EH (cell line): ENCODE measurements at regions not wholly inside any gene's neighbourhood (a gene's known extent, or its start where the extent isn't known, plus 50 kb on each side); places are given as distances from the start of the nearest gene placed in this dataset.
"Not testable (repeated sequence)": the region's sequence is repeated elsewhere in the genome, so short reads cannot be mapped to it uniquely, and the experiment has no call there.

Experiments used
- DNase-seq: peaks from one replicate; pipeline ENCODE4 v3.0.0-alpha.2; 2015; ENCODE audit warnings: low read depth

GRCh38 chr2:175872721-175873120 is 129.3 kb downstream of the LNPK start:
- peak; percentile 66 for DNase-seq

GRCh38 chr2:175872005-175872348 is 130.1 kb downstream of the LNPK start:
- no peak for DNase-seq

DNA sequence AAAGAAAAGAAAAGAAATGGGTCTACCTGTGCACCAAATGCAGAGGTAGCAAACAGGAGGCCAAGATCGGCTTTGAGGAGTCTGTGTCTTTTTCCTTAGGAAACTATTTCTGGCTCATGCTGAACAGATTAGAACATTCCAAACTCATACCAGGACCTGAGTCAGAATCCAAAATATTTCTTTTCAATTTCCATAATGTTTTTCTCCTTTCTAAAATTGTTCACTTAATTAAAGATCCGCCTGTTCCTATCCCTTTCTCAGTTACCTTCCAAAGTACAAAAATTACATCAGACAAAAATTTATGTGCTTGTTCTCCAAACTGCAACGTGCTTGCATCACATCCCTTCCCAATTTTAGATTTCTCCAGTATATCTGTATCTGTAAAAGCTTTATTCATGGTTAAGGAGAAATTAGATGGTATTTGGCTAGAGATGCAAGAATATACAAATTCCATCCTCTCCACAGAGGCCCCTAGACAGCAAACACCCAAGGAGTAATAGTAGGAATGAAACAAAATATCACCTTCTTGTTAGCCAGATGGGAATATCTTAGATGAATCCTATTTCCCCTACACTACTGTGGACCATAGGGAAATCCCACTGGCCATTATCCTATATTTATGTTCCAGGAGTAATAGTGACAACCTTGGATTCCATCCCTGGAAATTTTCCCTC is 130.6 kb downstream of the LNPK start:
- peak; percentile 51 for DNase-seq

DNA sequence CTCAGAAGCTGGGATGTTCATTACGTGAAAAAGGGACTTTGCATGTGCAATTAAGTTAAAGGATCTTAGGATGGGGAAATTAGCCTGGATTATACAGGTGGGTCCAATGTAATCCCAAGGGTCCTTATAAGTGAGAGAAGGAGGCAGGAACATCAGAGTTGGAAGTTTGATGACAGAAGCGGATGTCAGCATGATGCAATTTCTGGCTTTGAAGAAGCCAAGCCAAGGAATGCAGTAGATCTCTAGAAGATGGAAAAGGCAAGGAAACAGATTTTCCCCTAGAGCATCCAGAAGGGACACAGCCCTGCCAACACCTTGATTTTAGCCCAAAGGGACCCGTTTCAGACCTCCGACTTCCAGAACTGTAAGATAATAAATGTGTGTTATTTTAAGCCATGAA is 136.4 kb downstream of the LNPK start:
- no peak for DNase-seq

DNA sequence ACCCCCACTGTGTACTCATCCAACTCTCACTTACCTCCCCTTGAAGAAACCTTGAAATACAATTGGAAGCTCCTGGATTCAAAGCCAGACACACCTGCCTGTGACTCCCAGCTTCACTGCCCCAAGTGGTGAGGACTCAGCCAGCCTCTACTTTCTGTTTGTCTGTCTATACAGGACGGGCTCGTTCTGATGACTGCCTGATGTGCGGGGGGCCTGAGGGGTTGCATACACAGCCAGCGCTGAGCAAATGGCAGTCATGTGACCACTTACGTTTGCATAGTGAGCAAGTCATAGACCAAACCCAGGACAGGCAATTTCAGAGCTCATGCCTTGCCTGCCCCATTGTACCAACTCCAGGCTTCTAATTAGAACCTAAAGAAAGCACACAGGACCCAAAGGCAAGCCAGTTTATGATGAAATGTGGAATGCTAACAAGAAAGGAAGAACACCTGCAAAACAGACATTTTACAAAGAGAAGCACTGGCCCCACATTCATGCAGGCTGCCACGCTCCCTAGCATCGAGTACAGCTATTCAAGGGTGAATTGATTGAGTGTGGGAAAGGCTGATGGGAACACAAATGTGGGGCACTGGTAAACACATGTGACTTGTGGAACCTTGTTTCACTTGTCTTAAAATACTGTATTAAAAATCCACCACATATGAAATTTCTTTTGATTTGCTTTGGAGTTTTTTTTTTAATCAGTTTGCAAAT is 137.8 kb downstream of the LNPK start:
- DNase-seq = no peak

- DNase-seq = no peak
These were observed 140.1 kb downstream of the LNPK start for GRCh38 chr2:175861958-175862357.

GRCh38 chr2:175855794-175856453 is 146.1 kb downstream of the LNPK start:
- DNase-seq = peak; percentile 67

DNA sequence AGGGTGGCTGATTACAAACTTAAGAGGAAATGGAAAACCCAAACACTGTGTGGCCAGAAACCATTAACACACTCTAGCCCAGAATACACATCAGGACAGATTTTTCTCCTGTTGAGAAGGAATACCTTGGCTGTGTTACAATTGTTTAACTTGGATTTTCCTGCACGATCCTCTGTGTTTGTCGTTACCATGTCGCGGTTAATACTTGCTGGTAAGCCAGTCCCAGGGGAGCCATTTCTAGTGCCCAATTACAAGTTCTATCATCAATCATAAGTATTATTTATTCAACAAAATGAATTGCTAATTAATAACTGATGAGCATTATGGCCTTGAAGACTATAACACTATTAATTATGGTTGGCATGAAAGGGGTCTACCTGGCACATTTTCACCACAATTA is 146.8 kb downstream of the LNPK start:
- no peak for DNase-seq

DNA sequence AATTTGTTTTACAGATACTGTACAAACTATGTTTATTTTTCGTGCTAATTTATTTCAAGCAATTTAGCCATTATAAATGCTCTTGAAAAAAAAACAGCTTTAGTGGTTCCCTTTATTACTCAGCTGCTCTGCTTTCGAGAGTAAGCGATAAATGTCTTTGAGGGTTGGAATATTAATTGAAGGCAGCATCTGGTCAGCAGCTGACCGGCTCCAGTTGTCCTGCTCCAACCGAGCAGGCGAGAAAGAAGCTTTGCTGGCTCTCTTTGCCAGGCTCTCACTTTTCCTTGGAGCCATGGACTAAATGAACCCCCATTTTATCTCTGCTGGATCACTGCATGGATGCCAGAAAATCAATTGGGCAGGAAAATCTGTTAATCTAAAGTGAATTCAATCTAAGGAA is 147.4 kb downstream of the LNPK start:
- DNase-seq = no peak

- no peak for DNase-seq
These were observed 147.9 kb downstream of the LNPK start for GRCh38 chr2:175854129-175854528.

- DNase-seq = no peak
These were observed 148.5 kb downstream of the LNPK start for GRCh38 chr2:175853616-175853890.

DNA sequence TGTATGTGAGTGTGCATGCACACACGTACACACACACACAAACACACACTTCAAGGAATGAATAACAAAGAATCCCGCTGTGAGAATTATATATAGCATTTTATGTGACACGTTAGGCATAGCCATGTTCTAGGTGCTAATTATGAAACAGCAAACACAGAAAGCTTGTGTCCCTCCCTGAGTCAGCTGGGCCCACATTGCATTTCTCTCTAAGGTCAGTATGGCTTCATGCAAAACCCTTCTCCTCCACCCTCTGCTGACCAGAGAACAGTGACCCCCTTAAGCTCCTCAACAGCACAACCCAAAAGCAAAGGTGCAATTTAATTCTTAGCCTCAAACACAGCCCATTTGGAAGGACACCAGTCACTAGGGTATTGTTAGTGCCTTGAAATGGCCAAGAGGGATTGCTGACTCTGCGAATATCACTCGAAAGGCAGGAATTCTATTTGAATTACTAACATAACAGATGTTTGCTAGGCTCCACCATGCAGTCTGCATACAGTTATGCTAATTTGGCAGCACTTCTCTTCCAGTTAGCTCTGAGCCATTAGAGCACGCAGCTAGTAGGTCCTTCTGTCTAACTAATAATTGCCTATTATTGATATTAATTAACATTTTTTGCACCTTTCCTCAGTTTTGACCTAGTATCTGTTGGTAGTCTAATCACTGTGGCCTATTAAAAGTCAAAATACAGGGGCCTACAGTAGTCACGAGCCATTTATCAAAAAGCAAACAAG is 149.0 kb downstream of the LNPK start:
- DNase-seq = peak; percentile 10

DNA sequence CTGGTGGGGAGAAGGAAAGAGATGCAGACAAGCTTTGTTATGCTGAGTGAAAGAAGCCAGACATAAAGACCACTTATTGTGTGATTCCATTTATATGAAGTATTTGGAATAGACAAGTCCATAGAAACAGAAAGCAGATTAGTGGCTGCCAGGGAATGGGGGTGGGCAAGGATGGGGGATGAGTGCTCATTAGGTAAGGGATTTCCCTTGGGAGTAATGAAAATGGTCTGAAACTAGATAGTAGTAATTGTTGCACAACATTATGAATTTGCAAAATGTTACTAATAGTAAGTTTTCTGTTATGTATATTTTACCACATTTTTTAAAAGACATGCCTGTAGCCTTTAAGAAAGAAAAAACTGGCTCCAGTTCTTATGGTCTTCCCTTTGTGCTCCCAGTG is 154.9 kb downstream of the LNPK start:
- no peak for DNase-seq

DNA sequence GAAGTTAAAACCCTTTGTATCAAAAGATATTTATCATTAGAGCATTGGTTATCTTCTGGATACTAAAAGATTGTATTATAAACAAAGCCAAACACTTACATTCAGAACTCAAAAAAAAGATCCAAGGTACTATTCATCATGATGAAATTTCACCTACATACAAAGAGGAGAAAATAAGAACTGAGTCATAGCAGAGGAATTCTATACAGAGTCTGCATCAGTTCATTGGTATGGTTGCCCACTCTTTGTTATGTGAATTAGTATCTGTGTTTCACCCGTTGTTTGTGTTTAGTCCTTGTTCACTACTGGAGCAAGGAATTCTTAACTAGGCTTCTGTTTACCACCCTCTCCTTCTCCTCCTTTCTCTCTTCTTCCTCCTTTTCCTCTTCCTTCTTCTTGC is 157.9 kb downstream of the LNPK start:
- peak; percentile 63 for DNase-seq

DNA sequence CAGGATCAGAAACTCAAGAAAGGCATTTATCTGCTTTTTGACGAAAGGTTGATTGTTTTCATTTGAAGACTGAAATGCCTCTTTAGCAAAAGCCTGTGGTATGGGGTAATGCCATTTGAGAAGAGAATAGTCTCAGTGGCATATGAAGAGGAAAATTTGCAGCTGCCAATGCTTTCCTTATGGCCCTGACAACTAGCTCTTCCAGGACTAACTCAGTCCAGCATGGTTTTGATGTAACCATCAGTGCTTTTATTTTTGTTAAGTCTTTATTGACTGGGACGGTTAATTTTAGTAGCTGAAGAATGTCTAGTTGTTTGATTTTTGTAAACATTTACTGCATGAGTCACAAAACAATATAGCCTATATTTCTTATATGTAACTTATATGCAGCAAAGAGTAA is 158.4 kb downstream of the LNPK start:
- peak; percentile 17 for DNase-seq

DNA sequence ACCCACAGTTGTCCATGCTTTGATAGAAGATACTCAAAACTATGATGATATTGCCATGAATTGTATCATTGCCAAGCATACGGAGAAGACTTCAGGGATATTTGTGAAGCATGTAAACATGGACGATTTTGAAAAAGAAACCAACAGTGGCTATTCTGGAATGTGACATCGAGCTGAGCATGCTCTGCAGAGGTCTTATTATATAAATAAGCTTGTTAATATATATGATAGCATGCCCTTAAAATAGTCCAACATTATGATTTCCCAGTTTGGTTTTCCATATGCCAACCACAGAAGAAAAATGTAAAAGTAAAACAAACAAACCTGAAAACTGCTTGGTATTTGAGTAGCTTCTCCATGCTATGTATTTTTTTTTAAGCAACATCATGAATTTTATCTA is 159.1 kb downstream of the LNPK start:
- peak; percentile 38 for DNase-seq

GRCh38 chr2:175840765-175841164 is 161.3 kb downstream of the LNPK start:
- not testable (repeated sequence) for DNase-seq

DNA sequence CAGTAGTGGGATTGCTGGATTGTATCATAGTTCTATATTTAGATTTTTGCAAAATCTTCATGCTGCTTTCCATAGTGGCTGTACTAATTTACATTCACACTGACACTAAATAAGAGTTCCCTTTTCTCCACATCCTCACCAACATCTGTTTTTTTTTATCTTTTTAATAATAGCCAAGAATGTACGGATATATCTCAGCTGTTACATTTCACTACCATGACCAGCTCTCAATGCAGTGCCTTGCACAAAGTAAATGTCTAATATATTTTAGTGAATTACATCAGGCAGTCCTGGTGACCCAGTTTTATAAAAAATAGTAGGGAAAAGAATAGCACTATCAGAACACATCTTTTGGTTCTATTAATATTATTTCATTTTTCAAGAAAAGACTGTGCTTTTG is 161.8 kb downstream of the LNPK start:
- DNase-seq = peak; percentile 6

DNA sequence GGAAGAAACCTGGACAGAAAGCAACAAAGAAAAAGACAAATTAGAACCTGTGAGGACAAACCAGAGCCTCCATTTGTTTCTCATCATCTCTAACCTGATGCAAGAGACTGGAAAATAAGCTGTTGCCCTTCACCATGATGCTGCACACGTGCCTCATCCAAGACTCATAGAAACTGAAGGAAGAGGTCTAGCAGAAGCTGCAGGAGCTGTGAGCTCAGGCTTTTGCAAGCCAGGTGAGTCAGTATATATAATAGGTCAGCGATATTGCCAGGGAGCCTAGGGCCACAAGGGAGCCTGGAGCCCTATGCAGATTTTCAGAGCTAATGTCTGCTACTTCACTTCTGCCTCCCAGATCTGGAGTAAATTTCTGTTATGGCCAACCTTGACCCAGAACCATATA is 163.1 kb downstream of the LNPK start:
- no peak for DNase-seq

GRCh38 chr2:175837046-175837445 is 165.0 kb downstream of the LNPK start:
- peak; percentile 94 for DNase-seq

DNA sequence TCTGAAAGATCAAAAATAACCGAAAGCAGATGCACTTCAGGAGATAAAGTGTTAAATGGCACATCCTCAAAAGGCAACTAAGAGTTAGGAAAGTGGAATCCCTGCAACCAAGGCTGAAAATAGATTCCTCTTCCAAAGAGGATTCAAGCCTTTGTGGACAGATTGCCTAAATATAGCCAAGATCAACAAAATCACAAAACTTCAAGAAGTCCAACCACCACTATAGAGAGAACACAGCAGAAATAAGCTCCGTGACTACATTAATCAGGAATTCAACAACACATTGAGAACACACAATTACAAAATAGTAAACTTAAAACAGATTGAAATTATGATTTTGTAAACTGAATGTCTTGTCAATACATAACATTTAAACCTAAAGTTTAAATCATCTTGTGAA is 165.7 kb downstream of the LNPK start:
- peak; percentile 64 for DNase-seq

DNA sequence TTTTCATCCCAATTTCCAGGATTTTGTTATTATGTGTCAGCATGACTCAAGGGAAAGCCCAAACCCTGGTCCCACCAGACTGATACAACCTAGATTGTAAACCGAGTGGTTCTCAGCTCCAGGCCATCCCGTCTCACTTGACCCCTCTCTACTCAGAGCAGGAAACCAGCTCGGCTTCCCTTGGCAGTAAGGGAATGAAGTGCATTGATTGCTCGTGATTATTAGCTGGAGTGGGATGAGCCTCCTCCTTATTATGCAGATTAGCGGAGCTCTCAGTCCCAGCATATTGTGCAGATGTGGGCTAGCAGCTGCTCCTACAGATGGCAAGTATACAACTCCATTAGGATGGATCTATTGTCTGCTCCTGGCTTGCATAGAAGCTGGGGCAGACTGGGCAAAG is 167.6 kb downstream of the LNPK start:
- DNase-seq = no peak

DNA sequence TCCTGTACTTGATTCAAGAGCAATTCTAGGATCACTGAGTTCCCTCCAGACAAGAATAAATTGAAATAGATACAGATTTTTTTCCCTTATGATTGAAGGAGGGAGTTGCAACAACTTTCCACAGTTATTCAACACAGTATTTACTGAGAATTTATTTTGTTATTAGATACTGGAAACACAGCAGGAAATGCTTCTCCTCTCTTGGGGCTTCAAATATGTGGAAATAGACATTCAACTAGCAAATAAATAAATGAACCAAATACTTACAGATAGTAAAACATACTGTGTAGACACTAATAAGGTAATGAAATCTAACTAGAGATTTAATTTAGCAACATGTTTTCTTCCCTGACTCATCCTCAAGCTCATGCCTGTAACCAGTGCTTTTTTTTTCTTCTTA is 169.2 kb downstream of the LNPK start:
- DNase-seq = peak; percentile 23
